Stimulated activated CD4-positive, alpha-beta T cell treated with anti-CD3 and anti-CD28 coated beads, Interleukin-1b, Interleukin-23, amount 100 ng/mL, for 48 hours (primary cell): ENCODE measurements at regions not wholly inside any gene's neighbourhood (a gene's known extent, or its start where the extent isn't known, plus 50 kb on each side); places are given as distances from the start of the nearest gene placed in this dataset.
"Not testable (repeated sequence)": the region's sequence is repeated elsewhere in the genome, so short reads cannot be mapped to it uniquely, and the experiment has no call there.

Source experiments
- DNase-seq: peaks from one replicate; pipeline ENCODE4 v3.0.0-alpha.2; 2020

- no peak for DNase-seq
These were observed 241.3 kb upstream of the SFRP2 start for GRCh38 chr4:154030152-154030551.

GRCh38 chr4:154029171-154029570 is 240.3 kb upstream of the SFRP2 start:
- DNase-seq = no peak

DNA sequence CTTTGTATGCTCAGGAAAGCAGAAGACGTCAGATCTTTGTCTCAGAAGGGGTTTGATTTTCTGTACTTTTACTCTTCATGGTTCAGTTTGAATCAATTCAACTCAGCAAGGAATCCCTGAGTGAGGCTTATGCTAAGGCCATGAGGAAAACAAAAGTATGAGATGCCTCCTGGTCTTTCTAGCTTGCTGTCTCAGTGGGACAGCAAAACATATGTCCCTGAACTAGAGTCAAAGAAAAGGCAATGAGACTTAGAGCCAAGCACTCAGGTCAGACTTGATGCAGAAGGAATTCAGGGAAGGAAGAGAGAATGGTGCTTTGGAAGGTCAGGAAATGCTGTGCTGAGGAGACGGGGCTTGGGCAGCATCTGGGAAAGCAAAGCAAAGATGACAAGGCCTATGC is 236.2 kb upstream of the SFRP2 start:
- no peak for DNase-seq

- DNase-seq = no peak
These were observed 235.3 kb upstream of the SFRP2 start for GRCh38 chr4:154024097-154024694.

- DNase-seq = not testable (repeated sequence)
These were observed 234.8 kb upstream of the SFRP2 start for GRCh38 chr4:154023671-154024070.

DNA sequence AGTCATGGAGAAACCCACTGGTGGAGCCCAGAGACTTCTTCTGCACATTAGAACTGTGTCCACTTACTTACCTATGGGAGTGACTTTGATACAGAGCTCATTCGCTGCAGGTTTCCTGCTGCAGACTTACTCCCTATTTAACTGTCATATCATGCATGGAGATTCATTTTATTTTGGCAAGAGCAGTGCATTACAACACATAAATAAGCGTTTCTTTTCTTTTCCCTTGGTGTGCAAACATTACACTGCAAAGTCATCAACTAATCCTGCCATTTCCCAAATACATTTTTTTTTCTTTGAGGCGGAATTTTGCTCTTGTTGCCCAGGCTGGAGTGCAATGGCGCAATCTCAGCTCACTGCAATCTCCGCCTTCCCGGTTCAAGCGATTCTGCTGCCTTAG is 230.9 kb upstream of the SFRP2 start:
- no peak for DNase-seq

GRCh38 chr4:154018659-154019058 is 229.8 kb upstream of the SFRP2 start:
- peak; percentile 5 for DNase-seq

DNA sequence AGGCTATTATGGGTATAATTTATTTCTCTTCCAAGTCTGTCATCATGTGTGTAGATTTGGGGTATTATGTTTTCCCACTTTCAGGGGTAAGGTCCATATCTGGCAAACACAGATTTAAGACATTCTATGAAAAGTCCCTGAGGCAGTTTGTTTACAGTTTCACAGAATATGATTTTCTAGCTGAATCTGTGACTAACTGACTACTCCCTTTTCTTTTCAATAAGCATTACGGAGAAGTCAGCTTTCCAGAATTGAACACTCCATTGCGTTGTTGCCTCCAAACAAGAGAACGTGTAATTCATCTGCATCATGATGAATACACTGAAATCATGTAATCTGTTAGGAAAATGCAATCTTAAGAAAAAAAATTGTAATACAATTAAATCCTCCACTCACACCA is 226.7 kb upstream of the SFRP2 start:
- DNase-seq = no peak

DNA sequence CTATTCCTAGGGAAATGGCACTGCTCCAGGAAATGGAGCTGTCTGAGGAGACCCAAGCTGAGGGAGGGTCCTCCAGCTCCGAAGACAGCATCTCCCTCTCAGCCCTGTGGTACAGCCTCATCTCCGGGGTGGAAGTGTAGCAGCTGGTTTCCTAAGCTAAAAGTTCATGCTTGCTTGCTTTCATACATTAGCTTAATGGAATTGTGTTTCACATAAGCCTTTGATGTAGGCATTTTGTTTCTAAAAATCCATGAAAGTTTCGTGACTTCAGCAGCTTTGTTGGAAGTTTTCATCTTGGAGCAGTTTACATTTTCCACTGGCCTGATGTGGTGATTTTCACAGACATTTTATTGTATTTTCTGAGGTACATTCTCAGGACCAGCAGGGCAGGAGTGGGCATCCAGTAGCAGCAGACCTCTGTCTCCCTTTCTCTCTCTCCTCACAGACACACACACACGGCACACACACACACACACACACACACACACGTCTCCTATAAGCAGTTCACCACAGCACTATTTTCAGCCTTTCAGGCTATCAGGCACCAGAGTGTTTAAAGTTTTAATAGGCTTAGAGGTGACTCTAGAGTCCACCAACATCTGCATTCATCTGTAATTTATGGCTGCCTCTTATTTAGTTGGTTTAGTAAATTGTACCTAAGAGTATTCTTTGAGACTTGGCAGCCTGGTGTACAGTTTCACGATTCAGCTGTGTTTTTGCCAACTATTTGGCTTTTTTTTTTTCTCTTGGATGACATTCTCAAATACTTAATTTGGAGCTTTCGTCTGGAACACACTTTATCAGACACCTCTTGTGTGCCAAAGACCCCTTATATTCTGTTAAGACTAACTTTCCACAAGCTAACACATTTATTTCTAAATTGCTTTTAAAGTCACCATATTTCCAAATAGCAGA is 225.8 kb upstream of the SFRP2 start:
- DNase-seq = no peak

DNA sequence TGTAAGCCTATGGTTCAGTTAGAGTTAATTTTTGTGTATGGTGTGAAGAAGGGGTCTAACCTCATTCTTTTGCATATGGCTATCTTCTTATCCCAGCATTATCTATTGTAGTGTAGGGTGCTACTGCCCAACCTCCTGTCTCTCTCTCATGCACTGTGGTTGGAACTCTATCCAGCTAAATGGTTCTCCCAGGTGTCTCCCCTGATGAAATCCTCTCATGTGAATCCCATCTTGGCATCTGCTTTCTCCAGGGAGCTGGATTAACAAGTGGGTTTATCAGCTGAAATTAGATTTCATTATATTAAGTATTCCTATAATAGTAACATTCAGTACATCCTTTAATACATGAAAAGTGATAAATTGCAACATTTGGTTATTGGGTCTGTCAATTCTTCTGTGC is 224.7 kb upstream of the SFRP2 start:
- no peak for DNase-seq

DNA sequence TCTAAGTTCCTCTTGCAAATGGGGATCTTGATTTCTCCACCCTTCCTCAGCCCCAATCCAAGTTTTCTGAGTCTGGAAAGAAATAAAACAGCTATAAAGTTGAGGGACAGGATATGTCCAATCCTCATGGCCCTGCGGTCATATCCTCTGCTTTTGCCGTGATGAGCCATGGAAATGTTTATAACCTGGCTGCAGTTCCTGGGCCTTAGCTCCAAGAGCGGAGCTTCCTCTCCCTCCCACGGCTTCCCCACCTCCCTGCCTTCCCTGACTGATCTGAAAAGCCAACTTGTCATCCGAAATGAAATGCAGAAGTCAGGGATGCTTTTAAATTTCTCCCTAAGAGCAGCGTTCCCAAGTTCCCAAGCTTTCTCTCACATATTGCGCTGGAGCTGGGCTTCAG is 221.5 kb upstream of the SFRP2 start:
- DNase-seq = no peak

GRCh38 chr4:154009788-154010187 is 220.9 kb upstream of the SFRP2 start:
- no peak for DNase-seq

DNA sequence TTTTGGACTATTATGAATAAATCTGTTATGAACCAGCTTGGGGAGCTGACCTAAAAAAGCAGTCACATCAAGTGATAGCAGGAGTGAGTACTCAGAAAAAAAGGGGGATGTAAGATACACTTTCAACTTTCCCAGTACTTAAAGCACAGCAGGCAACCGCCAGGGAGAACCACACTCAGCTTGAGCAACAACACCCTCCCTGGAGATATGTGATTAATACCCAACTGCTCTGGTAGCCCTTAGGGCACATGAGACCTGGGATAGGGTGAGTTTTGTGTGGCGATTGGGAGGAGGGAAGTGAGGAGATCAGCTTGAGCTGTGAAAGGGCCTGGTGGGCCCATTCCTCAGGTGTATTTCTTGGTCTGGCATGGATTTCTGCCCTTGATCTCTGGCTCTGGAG is 220.3 kb upstream of the SFRP2 start:
- DNase-seq = no peak

GRCh38 chr4:154005171-154005520 is 216.3 kb upstream of the SFRP2 start:
- DNase-seq = no peak

DNA sequence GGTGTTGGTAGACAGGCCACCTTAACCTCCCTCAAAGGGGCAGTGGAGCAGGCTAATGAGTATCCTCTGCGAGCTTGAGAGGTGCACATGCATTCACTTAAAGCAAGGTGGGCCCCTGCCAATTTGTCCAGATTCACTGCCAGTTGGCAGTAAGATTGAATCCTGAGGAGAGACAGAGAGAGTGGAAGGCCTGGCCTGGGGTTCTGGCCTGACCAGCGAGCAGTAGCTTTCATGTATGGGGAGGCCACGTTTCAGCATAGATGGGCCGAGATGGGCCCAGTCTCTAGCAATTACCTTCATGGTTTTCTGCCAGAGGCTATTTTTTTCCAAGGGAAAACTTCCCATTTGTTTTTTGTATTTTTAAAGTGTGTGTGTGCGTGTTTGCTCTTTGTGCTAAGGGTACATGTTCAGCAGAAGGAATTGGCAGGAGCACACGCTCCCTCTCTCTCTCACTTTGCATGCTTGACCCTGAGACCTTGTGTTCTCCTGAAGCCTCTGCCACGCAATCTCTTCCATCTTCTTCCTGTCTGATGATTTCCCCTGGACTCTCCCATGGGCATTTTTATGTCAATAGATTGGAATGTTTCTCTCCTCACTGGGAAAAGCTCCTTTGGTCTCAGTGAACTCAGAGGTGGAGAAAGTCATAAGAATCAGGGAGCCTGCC is 215.8 kb upstream of the SFRP2 start:
- DNase-seq = no peak

DNA sequence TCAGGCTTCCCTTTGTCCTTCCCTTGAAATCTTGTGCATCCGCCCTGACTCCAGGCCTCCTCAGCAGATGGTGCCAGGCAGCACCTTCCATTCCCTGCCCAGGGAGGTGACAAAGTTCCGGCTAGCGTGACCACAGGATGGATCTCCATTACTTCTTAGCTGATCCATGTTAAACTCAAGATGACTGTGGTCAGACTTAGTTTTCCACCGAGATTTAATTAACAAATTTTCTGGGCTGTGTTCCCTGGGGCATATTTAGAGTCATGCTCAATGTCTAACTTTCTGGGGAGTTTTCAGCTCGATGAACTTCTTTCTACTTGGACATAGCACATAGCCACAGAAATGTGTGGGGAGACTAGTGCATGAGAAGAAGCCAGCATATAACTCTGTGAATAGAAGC is 215.1 kb upstream of the SFRP2 start:
- DNase-seq = no peak

DNA sequence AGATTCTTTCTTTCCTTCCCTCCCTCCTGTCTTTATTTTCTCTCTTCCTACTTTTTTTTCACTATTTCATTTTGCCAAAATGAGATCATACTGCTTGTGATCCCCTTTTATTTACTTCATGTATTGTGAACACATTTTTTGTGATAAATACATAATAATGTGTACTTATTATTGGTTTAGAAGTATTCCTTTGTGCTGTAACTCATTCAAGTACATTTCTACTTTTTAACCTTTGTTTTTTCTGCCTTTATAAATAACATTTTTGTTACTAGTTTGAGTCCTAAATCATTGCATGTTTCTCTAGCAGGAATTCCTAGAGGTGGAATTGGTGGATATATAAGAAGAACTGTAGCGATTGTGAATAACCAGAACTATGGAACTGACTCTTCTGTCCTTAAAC is 214.5 kb upstream of the SFRP2 start:
- DNase-seq = no peak

GRCh38 chr4:154001193-154001592 is 212.3 kb upstream of the SFRP2 start:
- no peak for DNase-seq

- DNase-seq = no peak
These were observed 208.6 kb upstream of the SFRP2 start for GRCh38 chr4:153997516-153997915.

- no peak for DNase-seq
These were observed 200.6 kb upstream of the SFRP2 start for GRCh38 chr4:153989505-153989904.

- no peak for DNase-seq
These were observed 199.8 kb upstream of the SFRP2 start for GRCh38 chr4:153988492-153989363.

DNA sequence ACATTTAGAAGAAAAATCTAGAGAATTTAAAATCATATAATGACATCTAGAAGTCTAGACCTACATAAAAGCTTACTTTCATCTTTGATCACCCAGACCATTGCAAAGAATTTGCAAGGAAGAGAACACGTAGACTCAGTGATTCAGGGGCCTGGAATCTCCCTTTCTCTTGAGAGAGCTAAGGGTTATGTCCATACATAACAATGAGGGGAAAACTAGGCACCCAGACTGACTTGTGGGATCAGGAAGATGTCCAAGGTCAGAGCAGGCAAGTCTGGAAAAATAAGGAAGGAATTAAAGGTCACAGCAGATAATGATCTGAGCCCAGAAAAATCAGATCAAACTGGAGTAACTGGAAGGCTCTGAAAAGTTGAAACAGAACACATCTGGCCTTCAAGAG is 198.4 kb upstream of the SFRP2 start:
- DNase-seq = no peak

DNA sequence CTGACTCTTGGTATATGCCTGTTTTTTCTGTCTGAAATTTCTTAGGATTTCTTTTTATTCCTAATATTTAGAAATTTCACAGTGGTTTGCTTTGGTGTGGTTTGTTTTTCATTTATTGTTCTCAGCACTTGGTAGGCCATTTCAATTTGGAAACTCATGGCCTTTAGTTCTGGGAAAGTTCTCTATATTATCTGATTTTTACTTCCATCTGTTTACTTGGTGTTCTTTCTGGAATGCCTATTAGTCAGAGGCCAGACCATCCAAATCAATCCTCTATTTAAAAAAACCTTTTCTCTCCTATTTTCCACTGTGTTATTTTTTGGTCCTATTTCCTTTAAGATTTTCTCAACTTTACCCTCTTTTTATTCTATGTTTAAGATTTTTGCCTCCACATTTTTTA is 188.1 kb upstream of the SFRP2 start:
- no peak for DNase-seq
